GM12872 (cell line): ENCODE measurements at regions not wholly inside any gene's neighbourhood (a gene's known extent, or its start where the extent isn't known, plus 50 kb on each side); places are given as distances from the start of the nearest gene placed in this dataset.

ENCODE experiments used
- TF ChIP-seq, protein P1 (sequence below): IDR thresholded peaks from 3 replicates; pipeline ENCODE4 v1.5.1; 2011; ENCODE audit warnings: low read depth, mild to moderate bottlenecking, low read length, moderate library complexity; ENCODE audit not compliant: insufficient read depth

DNA sequence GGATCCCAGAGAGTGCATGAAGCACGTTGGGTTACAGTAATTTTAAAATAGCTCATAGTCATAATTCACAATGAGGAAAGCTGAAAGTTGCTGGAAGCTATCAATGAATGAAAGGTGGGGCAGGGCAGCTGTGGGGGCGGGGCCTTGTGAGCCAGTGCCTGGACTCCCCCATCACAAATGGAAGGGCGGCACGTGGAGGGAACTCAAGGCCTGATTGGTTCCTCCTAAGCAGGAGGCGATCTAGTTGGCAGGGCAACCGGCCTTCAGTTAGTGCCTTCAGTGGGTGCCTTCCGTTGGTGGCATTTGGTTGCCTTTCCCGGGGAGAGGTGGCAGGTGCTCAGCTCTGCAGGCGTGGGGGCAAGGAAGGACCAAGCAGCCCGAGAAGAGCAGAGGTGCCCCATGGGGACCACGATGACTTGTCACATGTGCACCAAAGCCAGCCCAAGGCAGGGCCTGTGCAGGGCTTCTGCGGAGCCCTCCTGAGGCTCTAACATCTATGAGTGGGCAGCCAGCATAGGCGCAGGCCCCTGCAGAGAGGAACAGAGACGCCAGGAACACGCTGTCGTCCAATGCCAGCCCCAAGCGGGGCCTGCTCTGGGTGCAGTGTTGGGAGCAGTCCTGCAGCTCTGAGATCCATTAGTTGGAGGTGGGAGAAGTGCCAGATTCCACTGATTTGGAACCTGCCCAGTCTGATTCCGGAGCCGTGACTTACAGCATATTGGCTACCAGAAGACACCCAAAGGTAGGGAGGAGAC lies 59.8 kb upstream of the PDSS1 start:
- TF ChIP-seq, protein P1, sequence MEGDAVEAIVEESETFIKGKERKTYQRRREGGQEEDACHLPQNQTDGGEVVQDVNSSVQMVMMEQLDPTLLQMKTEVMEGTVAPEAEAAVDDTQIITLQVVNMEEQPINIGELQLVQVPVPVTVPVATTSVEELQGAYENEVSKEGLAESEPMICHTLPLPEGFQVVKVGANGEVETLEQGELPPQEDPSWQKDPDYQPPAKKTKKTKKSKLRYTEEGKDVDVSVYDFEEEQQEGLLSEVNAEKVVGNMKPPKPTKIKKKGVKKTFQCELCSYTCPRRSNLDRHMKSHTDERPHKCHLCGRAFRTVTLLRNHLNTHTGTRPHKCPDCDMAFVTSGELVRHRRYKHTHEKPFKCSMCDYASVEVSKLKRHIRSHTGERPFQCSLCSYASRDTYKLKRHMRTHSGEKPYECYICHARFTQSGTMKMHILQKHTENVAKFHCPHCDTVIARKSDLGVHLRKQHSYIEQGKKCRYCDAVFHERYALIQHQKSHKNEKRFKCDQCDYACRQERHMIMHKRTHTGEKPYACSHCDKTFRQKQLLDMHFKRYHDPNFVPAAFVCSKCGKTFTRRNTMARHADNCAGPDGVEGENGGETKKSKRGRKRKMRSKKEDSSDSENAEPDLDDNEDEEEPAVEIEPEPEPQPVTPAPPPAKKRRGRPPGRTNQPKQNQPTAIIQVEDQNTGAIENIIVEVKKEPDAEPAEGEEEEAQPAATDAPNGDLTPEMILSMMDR, result no peak

DNA sequence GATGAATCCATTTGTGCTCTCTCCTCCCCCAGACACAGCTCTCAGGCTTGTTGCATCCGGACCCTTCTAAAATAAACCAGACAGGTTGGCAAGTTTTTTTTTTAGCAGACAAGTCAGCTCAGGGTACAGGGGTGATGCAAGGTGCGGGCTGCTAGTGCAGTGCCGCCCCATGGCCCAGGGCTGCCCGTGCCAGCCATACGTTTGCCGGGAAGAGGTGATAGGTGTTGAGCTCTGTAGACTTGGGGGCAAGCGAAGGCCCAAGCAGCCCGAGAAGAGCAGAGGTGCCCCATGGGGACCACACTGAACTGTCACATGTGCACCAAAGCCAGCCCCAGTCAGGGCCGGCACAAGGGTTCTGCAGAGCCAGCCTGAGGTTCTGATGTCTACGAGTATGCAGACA lies 57.1 kb upstream of the PDSS1 start:
- TF ChIP-seq, protein P1, result no peak

DNA sequence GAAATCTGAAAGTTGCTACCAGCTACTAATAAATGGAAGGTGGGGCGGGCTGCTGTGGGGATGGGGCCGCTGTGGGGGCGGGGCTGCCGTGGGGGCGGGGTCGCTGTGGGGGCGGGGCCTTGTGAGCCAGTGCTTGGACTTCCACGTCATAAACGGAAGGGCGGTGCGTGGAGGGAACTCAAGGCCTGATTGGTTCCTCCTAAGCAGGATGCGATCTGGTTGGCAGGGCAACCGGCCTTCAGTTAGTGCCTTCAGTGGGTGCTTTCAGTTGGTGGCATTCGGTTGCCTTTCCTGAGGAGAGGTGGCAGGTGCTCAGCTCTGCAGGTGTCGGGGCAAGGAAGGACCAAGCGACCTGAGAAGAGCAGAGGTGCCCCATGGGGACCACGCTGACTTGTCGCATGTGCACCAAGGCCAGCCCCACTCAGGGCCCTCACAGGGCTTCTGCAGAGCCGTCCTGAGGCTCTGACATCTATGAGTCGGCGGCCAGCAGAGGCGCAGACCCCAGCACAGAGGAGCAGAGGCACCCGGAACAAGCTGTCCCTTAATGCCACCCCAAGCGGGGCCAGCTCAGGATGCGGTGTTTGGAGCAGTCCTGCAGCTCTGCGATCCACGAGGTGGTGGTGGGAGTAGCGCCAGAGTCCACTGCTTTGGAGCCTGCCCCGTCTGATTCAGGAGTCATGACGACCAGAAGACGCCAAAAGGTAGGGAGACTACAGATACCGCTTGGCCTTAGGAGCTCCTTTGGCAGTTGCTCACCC lies 54.4 kb upstream of the PDSS1 start:
- TF ChIP-seq, protein P1, result no peak

DNA sequence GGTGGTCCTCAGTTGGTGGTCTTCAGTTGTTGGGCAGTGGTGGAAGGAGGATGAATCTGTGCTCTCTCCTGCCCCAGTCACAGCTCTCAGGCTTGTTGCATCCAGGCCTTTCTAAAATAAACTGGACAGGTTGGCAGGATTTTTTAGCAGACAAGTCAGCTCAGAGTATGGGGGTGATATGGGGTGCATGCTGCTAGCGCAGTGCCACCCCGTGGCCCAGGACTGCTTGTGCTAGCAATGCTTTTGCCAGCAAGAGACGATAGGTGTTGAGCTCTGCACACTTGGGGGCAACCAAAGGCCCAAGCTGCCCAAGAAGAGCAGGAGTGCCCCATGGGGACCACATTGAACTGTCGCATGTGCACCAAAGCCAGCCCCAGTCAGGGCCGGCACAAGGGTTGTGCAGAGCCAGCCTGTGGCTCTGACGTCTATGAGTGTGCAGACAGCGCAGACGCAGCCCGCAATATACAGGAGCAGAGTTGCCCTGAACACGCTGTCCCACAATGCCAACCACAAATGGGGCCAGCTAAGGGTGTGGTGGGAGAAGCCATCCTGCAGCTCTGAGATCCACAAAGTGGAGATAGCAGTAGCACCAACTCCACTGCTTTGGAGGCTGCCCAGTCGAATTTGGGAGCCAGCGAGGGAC lies 49.8 kb upstream of the PDSS1 start:
- TF ChIP-seq, protein P1, result peak; percentile 37; the same call in 2 of the 3 replicates
